Activated CD8-positive, alpha-beta memory T cell treated with anti-CD3 and anti-CD28 coated beads, Interleukin-2, amount 50 U/mL, for 4 hours (primary cell): ENCODE measurements at regions not wholly inside any gene's neighbourhood (a gene's known extent, or its start where the extent isn't known, plus 50 kb on each side); places are given as distances from the start of the nearest gene placed in this dataset.

ENCODE experiments used
- DNase-seq: peaks from one replicate; pipeline ENCODE4 v3.0.0-alpha.2; 2020

GRCh38 chr18:72470391-72470790 is 73.8 kb downstream of the CBLN2 start:
- DNase-seq = no peak

GRCh38 chr18:72468021-72468710 is 76.0 kb downstream of the CBLN2 start:
- no peak for DNase-seq

GRCh38 chr18:72460210-72460680 is 83.9 kb downstream of the CBLN2 start:
- DNase-seq = no peak

GRCh38 chr18:72458271-72458670 is 85.9 kb downstream of the CBLN2 start:
- DNase-seq = no peak

GRCh38 chr18:72456802-72457201 is 87.3 kb downstream of the CBLN2 start:
- DNase-seq = no peak

GRCh38 chr18:72452328-72452727 is 91.8 kb downstream of the CBLN2 start:
- no peak for DNase-seq

GRCh38 chr18:72444798-72445155 is 99.4 kb downstream of the CBLN2 start:
- DNase-seq = no peak

GRCh38 chr18:72444111-72444797 is 99.9 kb downstream of the CBLN2 start:
- DNase-seq = no peak

- no peak for DNase-seq
These were observed 107.7 kb downstream of the CBLN2 start for GRCh38 chr18:72436401-72436800.

- no peak for DNase-seq
These were observed 110.4 kb downstream of the CBLN2 start for GRCh38 chr18:72433756-72434155.

- no peak for DNase-seq
These were observed 116.4 kb downstream of the CBLN2 start for GRCh38 chr18:72427721-72428120.

GRCh38 chr18:72419914-72420313 is 124.2 kb downstream of the CBLN2 start:
- DNase-seq = no peak

- no peak for DNase-seq
These were observed 131.2 kb downstream of the CBLN2 start for GRCh38 chr18:72412927-72413326.

- no peak for DNase-seq
These were observed 132.9 kb downstream of the CBLN2 start for GRCh38 chr18:72411261-72411660.

GRCh38 chr18:72410399-72410798 is 133.7 kb downstream of the CBLN2 start:
- DNase-seq = no peak

- no peak for DNase-seq
These were observed 134.2 kb downstream of the CBLN2 start for GRCh38 chr18:72409903-72410302.

- no peak for DNase-seq
These were observed 137.1 kb downstream of the CBLN2 start for GRCh38 chr18:72407048-72407447.

- DNase-seq = no peak
These were observed 152.2 kb downstream of the CBLN2 start for GRCh38 chr18:72391951-72392350.

GRCh38 chr18:72391427-72391826 is 152.7 kb downstream of the CBLN2 start:
- DNase-seq = no peak

GRCh38 chr18:72378016-72378415 is 166.1 kb downstream of the CBLN2 start:
- DNase-seq = no peak

GRCh38 chr18:72376256-72376655 is 167.9 kb downstream of the CBLN2 start:
- DNase-seq = no peak

- no peak for DNase-seq
These were observed 168.5 kb downstream of the CBLN2 start for GRCh38 chr18:72375618-72376017.

GRCh38 chr18:72372076-72372475 is 172.1 kb downstream of the CBLN2 start:
- no peak for DNase-seq

GRCh38 chr18:72368308-72368707 is 175.8 kb downstream of the CBLN2 start:
- DNase-seq = no peak

GRCh38 chr18:72360634-72361033 is 183.5 kb downstream of the CBLN2 start:
- DNase-seq = no peak
